GM12878 (cell line): ENCODE measurements at regions not wholly inside any gene's neighbourhood (a gene's known extent, or its start where the extent isn't known, plus 50 kb on each side); places are given as distances from the start of the nearest gene placed in this dataset.

Experiments
- BRCA1 ChIP-seq: IDR thresholded peaks from 2 replicates; pipeline ENCODE4 v1.6.1; 2011; ENCODE audit warnings: low read depth, low read length, improper control_type of control experiment
- CHD4 ChIP-seq: fragments of 200-600 bp; sonication (generic); IDR thresholded peaks from 2 replicates; pipeline ENCODE4 v1.6.1; 2016; ENCODE audit warnings: mild to moderate bottlenecking
- E2F8 ChIP-seq: fragments of 450-650 bp; IDR thresholded peaks from 2 replicates; pipeline ENCODE4 v1.6.1; 2018; ENCODE audit warnings: mild to moderate bottlenecking, low read depth, moderate library complexity; ENCODE audit not compliant: partially characterized antibody
- ELK1 ChIP-seq: IDR thresholded peaks from 2 replicates; pipeline ENCODE4 v1.6.1; 2012; ENCODE audit warnings: low read depth, low read length, improper control_type of control experiment
- IKZF1 ChIP-seq: fragments of 450-650 bp; conservative IDR thresholded peaks from 2 replicates; pipeline ENCODE4 v1.6.1; 2017; ENCODE audit warnings: antibody characterized with exemption, mild to moderate bottlenecking
- JUNB ChIP-seq: IDR thresholded peaks from 2 replicates; pipeline ENCODE4 v1.6.1; 2016; ENCODE audit warnings: antibody characterized with exemption, mild to moderate bottlenecking
- NFXL1 ChIP-seq: fragments of 450-650 bp; IDR thresholded peaks from 2 replicates; pipeline ENCODE4 v1.6.1; 2017; ENCODE audit warnings: antibody characterized with exemption, mild to moderate bottlenecking, borderline replicate concordance
- PBX3 ChIP-seq: IDR thresholded peaks from 2 replicates; pipeline ENCODE4 v1.6.1; 2011; ENCODE audit warnings: mild to moderate bottlenecking, low read depth, low read length, moderate library complexity; ENCODE audit not compliant: insufficient replicate concordance
- POLR2AphosphoS2 ChIP-seq: IDR thresholded peaks from 2 replicates; pipeline ENCODE4 v1.6.1; 2011; ENCODE audit warnings: low read depth, mild to moderate bottlenecking, low read length, improper control_type of control experiment, moderate library complexity
- RAD51 ChIP-seq: fragments of 450-650 bp; IDR thresholded peaks from 2 replicates; pipeline ENCODE4 v1.6.1; 2016; ENCODE audit warnings: moderate library complexity, mild to moderate bottlenecking, inconsistent platforms
- REST ChIP-seq: IDR thresholded peaks from 2 replicates; pipeline ENCODE4 v1.6.1; 2012; ENCODE audit warnings: mild to moderate bottlenecking, low read depth, low read length
- SP1 ChIP-seq: IDR thresholded peaks from one replicate; pipeline ENCODE4 v1.6.1; 2011; ENCODE audit warnings: low read depth, low read length
- TBL1XR1 ChIP-seq: IDR thresholded peaks from 2 replicates; pipeline ENCODE4 v1.6.1; 2012; ENCODE audit warnings: low read depth, low read length, improper control_type of control experiment
- TCF12 ChIP-seq: IDR thresholded peaks from 2 replicates; pipeline ENCODE4 v1.6.1; 2011; ENCODE audit warnings: low read depth, mild to moderate bottlenecking, low read length
- USF1 ChIP-seq: IDR thresholded peaks from 2 replicates; pipeline ENCODE4 v1.6.1; 2011; ENCODE audit warnings: borderline replicate concordance, low read depth, mild to moderate bottlenecking, moderate library complexity, mixed read lengths, low read length; ENCODE audit not compliant: insufficient read depth; ENCODE audit errors: extremely low read length
- YBX1 ChIP-seq: fragments of 450-650 bp; IDR thresholded peaks from 2 replicates; pipeline ENCODE4 v1.6.1; 2016; ENCODE audit warnings: antibody characterized with exemption
- ZBTB40 ChIP-seq: fragments of 450-650 bp; IDR thresholded peaks from 2 replicates; pipeline ENCODE4 v1.6.1; 2016; ENCODE audit warnings: mild to moderate bottlenecking, moderate library complexity, borderline replicate concordance

GRCh38 chr7:25964483-25964991, 187.5 kb upstream of the NFE2L3 start (continued):
- TF ChIP-seq PBX3 = no peak
- TF ChIP-seq SP1 = no peak
- no peak for TF ChIP-seq ZBTB40
- TF ChIP-seq CHD4 = no peak
- TF ChIP-seq REST = no peak
- peak; percentile 16; the same call in 1 of the 2 replicates for TF ChIP-seq JUNB
- TF ChIP-seq RAD51 = no peak
- TF ChIP-seq YBX1 = no peak
- no peak for TF ChIP-seq ELK1
- TF ChIP-seq BRCA1 = no peak
- TF ChIP-seq POLR2AphosphoS2 = no peak
- TF ChIP-seq TCF12 = no peak
- TF ChIP-seq TBL1XR1 = peak; percentile 40; the same call in 1 of the 2 replicates
- TF ChIP-seq NFXL1 = no peak
- TF ChIP-seq USF1 = no peak
- TF ChIP-seq IKZF1 = peak; percentile 38; the same call in 1 of the 2 replicates
- no peak for TF ChIP-seq E2F8
